Uterus (tissue), 2 donors: ENCODE measurements at regions not wholly inside any gene's neighbourhood (a gene's known extent, or its start where the extent isn't known, plus 50 kb on each side); places are given as distances from the start of the nearest gene placed in this dataset.

Experiments
- POLR2A ChIP-seq, 2 donors: fragments of 450-650 bp; IDR thresholded peaks; one replicate each; pipeline ENCODE4 v1.6.1; 2016; ENCODE audit warnings: antibody characterized with exemption in 2 of 2, mild to moderate bottlenecking in 1 of 2, moderate library complexity in 1 of 2
- TF ChIP-seq, protein P1 (sequence below), 4 experiments: fragments of 200-600 bp in 2 of 4; fragments of 450-650 bp in 2 of 4; sonication (generic) in 2 of 4; IDR thresholded peaks; one replicate each; pipeline ENCODE4 v1.5.1; 2016 to 2019; ENCODE audit warnings: antibody characterized with exemption in 4 of 4, mild to moderate bottlenecking in 2 of 4, moderate library complexity in 1 of 4

DNA sequence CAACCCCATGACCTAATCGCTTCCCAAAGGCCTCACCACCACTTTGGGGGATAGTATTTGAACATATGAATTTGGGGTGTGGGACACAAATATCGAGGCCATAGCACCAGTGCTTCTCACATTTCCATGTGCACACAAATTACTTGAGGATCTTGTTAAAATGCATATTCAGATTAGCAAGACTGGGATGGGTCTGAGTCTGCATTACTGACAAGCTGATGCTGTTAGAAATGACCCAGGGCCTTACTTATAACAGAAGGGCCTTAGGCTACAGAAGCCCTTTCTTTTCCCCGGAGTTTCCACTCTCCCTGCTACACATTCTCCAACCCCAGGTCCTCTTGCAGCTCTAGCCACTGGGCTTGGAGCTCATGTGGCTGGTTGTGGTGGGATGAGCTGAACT, 141.5 kb upstream of the LRFN2 start:
- TF ChIP-seq, protein P1, sequence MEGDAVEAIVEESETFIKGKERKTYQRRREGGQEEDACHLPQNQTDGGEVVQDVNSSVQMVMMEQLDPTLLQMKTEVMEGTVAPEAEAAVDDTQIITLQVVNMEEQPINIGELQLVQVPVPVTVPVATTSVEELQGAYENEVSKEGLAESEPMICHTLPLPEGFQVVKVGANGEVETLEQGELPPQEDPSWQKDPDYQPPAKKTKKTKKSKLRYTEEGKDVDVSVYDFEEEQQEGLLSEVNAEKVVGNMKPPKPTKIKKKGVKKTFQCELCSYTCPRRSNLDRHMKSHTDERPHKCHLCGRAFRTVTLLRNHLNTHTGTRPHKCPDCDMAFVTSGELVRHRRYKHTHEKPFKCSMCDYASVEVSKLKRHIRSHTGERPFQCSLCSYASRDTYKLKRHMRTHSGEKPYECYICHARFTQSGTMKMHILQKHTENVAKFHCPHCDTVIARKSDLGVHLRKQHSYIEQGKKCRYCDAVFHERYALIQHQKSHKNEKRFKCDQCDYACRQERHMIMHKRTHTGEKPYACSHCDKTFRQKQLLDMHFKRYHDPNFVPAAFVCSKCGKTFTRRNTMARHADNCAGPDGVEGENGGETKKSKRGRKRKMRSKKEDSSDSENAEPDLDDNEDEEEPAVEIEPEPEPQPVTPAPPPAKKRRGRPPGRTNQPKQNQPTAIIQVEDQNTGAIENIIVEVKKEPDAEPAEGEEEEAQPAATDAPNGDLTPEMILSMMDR (IDR thresholded peaks at IDR 0.05): no peak
- no peak for TF ChIP-seq POLR2A (IDR thresholded peaks at IDR 0.05)
